OCI-LY7 (cell line): ENCODE measurements at regions not wholly inside any gene's neighbourhood (a gene's known extent, or its start where the extent isn't known, plus 50 kb on each side); places are given as distances from the start of the nearest gene placed in this dataset.

Source experiments
- EZH2phosphoT487 ChIP-seq: fragments of 200-600 bp; sonication (generic); IDR thresholded peaks from 2 replicates; pipeline ENCODE4 v1.6.1; 2018; ENCODE audit warnings: low read depth, borderline replicate concordance, mild to moderate bottlenecking, mixed run types, antibody characterized with exemption, low read length, moderate library complexity, mixed read lengths
- TF ChIP-seq, protein P1 (sequence below): fragments of 200-600 bp; sonication (generic); conservative IDR thresholded peaks from 2 replicates; pipeline ENCODE4 v1.5.1; 2014; ENCODE audit warnings: mild to moderate bottlenecking, antibody characterized with exemption, low read length, moderate library complexity, mixed read lengths

DNA sequence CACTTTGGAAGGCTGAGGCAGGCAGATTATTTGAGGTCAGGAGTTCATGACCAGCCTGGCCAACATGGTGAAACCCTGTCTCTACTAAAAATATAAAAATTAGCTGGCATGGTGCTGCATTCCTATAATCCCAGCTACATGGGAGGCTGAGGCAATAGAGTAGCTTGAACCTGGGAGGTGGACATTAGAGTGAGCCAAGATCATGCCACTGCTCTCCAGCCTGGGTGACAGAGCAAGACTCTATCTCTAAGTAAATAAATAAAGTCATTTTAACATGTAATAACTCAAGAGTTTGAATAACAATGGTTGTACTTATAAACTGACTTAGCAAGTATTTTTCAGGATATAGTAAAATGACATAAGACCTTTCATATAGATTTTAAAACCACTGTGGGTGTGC, 169.3 kb upstream of the FN1 start:
- TF ChIP-seq, protein P1, sequence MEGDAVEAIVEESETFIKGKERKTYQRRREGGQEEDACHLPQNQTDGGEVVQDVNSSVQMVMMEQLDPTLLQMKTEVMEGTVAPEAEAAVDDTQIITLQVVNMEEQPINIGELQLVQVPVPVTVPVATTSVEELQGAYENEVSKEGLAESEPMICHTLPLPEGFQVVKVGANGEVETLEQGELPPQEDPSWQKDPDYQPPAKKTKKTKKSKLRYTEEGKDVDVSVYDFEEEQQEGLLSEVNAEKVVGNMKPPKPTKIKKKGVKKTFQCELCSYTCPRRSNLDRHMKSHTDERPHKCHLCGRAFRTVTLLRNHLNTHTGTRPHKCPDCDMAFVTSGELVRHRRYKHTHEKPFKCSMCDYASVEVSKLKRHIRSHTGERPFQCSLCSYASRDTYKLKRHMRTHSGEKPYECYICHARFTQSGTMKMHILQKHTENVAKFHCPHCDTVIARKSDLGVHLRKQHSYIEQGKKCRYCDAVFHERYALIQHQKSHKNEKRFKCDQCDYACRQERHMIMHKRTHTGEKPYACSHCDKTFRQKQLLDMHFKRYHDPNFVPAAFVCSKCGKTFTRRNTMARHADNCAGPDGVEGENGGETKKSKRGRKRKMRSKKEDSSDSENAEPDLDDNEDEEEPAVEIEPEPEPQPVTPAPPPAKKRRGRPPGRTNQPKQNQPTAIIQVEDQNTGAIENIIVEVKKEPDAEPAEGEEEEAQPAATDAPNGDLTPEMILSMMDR, result no peak
- TF ChIP-seq EZH2phosphoT487, result no peak
